HS-27A (cell line): ENCODE measurements at regions not wholly inside any gene's neighbourhood (a gene's known extent, or its start where the extent isn't known, plus 50 kb on each side); places are given as distances from the start of the nearest gene placed in this dataset.
"Not testable (repeated sequence)": the region's sequence is repeated elsewhere in the genome, so short reads cannot be mapped to it uniquely, and the experiment has no call there.

Experiments
- DNase-seq: peaks from one replicate; pipeline ENCODE4 v3.0.0-alpha.2; 2012; ENCODE audit warnings: low read depth, missing footprints

GRCh38 chr21:14683063-14683462 is 136.9 kb upstream of the SAMSN1 start:
- no peak for DNase-seq

- no peak for DNase-seq
Measured at GRCh38 chr21:14678973-14679574, 133.0 kb upstream of the SAMSN1 start.

DNA sequence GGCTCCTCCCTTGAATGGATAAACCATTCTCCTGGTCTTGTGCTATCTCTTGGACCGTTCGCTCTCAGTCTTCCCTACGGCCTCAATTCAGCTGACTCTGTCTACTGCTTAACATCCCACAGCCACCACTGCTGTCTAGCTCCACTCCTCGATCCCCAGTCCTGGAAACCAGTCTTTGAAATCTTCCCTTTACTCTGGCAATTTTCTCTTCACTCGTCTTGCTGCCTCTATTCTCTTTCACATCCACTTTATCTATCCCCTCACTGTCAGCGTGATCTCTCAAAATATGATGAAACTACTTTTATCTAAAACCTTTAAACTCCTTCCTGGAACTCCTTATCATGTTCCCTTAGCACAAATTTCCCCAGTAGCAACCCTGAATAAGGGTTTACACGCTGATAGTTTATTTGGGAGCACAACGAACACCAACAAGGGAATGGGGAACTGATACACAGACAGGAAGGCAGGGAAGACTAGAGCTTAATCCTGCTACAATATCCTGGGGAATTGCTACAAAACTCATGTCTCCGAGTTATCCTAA is 131.6 kb upstream of the SAMSN1 start:
- no peak for DNase-seq

GRCh38 chr21:14677013-14677412 is 130.9 kb upstream of the SAMSN1 start:
- DNase-seq: no peak

GRCh38 chr21:14675774-14676530 is 129.8 kb upstream of the SAMSN1 start:
- DNase-seq: no peak

DNA sequence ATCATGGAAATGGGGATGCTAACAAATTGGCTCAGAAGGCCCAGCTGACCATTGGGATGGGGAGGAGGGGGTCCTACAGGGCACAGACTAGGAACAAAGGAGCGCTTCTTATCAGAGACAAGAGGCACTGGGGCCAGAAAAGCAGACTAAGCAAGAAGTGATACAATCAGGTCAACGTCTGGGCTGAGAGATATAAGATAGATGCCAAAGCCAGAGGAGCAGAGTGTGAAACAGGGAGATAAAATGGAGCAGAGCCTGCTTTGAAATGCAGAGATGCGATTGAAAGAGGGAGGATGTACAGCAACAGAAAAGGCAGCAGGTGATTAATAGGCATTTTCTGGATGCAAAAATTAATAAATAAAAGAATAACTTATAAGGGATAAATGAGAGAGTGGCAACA is 127.5 kb upstream of the SAMSN1 start:
- no peak for DNase-seq

GRCh38 chr21:14672466-14672865 is 126.4 kb upstream of the SAMSN1 start:
- no peak for DNase-seq

GRCh38 chr21:14670409-14670808 is 124.3 kb upstream of the SAMSN1 start:
- DNase-seq: no peak

GRCh38 chr21:14669092-14669491 is 123.0 kb upstream of the SAMSN1 start:
- not testable (repeated sequence) for DNase-seq

- DNase-seq: no peak
Measured at GRCh38 chr21:14657241-14658008, 111.3 kb upstream of the SAMSN1 start.

- DNase-seq: no peak
Measured at GRCh38 chr21:14646893-14647292, 100.8 kb upstream of the SAMSN1 start.

DNA sequence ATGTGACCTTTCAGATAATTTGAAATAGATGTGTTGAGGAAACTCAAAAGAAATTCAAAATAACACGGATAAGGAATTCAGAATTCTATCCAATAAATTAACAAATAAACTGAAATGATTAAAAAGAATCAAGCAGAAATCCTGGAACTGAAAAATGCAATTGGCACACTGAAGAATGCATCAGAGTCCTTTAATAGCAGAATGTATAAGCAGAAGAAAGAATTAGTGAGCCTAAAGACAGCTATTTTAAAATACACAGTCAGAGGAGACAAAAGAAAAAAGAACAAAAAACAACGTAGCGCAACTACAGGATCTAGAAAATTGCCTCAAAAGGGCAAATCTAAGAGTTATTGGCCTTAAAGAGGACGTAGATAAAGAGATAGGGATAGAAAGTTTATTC is 99.6 kb upstream of the SAMSN1 start:
- no peak for DNase-seq

GRCh38 chr21:14632359-14632758 is 86.2 kb upstream of the SAMSN1 start:
- no peak for DNase-seq

DNA sequence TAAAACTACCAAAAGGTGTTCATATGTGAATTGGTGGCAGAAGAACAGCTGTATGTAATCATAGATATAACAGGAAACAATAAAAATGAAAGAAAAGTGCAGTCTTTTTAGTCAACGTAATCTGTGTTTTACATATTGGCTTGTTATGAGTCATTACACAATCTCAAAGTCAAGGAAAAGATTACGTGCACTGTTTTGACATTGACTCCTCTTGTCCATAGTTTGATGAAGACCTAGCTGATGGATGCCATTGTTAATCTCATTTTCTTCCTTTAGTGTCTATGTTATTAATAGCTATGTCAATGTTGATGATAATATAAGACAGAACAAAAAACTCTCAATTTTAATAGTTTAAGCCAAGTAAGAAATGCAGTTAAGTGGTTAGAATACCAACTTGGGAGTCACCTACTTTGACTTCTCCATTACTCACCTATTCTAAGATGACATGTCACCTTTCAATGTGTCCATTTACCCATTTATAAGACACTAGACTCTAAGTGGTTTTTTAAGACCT is 84.5 kb upstream of the SAMSN1 start:
- DNase-seq: no peak

DNA sequence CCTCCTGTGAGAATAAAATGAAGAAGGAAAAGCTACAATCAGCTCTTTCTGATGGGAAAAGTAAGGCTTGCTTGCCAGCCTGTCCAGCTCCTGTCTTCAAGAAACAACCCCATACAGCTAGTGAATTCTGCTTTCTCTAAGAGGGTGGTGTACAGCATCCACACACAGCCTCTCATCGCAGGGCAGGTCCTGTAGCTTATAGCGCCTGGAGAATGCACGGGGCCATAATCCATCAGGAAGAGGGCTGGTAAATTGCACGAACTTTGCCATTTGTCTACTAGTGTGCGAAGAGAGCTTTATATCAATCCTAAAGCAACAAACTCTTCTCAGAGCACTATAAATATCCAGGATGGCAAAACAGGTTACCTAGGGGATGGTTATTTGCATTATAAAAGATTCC is 83.3 kb upstream of the SAMSN1 start:
- DNase-seq: no peak

DNA sequence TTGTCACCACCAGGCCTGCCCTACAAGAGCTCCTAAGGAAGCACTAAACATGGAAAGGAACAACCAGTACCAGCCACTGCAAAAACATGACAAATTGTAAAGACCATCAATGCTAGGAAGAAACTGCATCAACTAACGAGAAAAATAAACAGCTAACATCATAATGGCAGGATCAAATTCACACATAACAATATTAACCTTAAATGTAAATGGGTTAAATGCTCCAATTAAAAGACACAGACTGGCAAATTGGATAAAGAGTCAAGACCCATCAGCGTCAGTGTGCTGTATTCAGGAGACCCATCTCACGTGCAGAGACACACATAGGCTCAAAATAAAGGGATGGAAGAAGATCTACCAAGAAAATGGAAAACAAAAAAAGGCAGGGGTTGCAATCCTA is 77.0 kb upstream of the SAMSN1 start:
- DNase-seq: not testable (repeated sequence)

- DNase-seq: no peak
Measured at GRCh38 chr21:14620152-14620551, 74.0 kb upstream of the SAMSN1 start.

- DNase-seq: no peak
Measured at GRCh38 chr21:14617871-14618270, 71.8 kb upstream of the SAMSN1 start.

- no peak for DNase-seq
Measured at GRCh38 chr21:14617040-14617393, 70.9 kb upstream of the SAMSN1 start.

DNA sequence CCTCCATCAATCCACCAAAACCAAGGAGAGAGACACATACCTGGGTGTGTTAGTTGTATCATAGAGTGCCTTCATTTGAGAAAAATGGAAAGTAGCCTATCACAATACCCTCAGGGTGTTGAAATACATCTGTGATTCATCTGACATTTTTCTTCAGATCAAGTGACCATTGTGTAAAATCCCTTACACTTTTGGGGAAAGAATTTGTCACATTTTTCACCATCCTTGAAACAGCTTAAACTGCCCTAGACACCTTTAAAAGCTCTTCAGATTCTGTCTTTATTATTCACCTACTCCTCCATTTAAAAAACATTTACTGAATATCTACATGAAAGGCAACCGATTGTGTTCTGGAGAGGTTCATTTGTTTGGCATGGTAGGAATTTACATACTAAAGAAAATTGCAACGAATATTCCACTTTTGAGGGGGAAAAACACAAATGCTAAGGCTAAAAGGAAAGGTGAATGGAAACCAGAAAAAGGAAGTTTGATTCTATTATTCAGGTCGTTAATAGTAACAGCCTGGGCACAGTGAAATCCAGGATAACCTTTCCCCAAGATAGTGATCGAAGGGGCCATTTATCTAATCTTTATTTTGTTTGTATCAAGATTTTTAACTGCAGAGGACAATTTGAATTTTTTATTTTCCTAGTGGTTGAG is 70.4 kb upstream of the SAMSN1 start:
- no peak for DNase-seq

DNA sequence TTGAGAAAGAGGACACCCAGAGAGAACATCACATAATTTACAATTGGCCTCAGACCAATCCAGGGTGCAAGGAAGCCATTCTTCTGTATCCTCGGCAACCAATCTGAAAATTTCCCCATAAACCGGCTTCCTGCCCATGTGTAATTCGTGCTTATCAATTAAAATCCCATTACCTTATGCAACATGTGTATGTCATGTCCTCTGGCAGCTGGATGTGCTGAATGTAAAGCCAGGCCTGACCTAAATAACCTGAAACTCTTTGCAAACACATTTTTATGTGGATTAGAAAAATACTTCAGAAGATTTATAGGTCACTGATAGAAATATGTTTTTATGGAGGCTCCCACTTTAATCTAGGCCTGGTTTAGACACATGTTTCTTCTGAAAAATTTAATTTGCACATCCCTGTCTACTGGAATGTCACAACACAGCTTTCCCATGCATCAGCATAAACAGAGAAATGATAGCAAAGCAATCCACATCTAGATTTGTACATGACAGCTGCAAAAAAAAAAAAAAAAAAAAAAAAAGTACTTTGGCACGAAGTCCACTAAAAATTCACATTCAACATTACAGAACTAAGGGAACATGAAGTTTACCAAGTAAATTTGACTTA is 69.4 kb upstream of the SAMSN1 start:
- DNase-seq: no peak

DNA sequence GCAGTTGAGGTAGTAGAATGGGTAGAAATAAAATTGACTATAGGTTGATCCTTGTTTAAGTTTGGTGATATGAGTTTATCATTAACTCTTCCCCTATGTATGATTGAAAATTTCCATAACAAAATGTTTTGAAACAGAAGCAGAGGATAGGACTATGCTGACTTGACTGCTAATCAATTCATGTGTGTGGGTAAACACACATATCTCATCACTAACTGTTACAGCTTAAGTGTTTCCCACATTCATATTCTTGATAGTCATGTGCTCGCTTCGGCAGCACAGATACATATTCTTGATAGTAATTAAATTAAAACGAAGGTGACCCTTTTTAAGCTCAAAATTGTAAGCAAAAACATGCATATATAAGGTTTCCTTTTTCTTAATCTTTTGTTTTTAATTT is 68.2 kb upstream of the SAMSN1 start:
- DNase-seq: no peak
